ENCODE measurements at regions not wholly inside any gene's neighbourhood (a gene's known extent, or its start where the extent isn't known, plus 50 kb on each side); places are given as distances from the start of the nearest gene placed in this dataset.

GRCh38 chr1:193988885-193989284 lies 802.5 kb upstream of the B3GALT2 start:
- no peak for TF ChIP-seq SPI1 (IDR thresholded peaks at IDR 0.05; ENCODE audit: borderline replicate concordance, low read depth)
- no peak for TF ChIP-seq POLR2AphosphoS5 (IDR thresholded peaks at IDR 0.05; ENCODE audit: low read depth)
- no peak for TF ChIP-seq REST (IDR thresholded peaks at IDR 0.05; ENCODE audit: insufficient replicate concordance, low read depth)
- TF ChIP-seq GABPA (IDR thresholded peaks at IDR 0.05; ENCODE audit: low read depth) = no peak
- no peak for TF ChIP-seq CTCF (IDR thresholded peaks at IDR 0.05; ENCODE audit: insufficient read depth, low read length)
- no peak for DNase-seq (ENCODE audit: low read depth in 1 of 2, low spot score in 1 of 2)

GRCh38 chr1:193979219-193979618 lies 792.8 kb upstream of the B3GALT2 start:
- H3K27me3 ChIP-seq (ENCODE audit: insufficient read depth, poor library complexity, severe bottlenecking) = no peaks in the 10 kb centered on the region
- TF ChIP-seq SPI1 (IDR thresholded peaks at IDR 0.05; ENCODE audit: borderline replicate concordance, low read depth) (no peak), POLR2AphosphoS5 (IDR thresholded peaks at IDR 0.05; ENCODE audit: low read depth) (no peak), GABPA (IDR thresholded peaks at IDR 0.05; ENCODE audit: low read depth) (no peak), REST (IDR thresholded peaks at IDR 0.05; ENCODE audit: insufficient replicate concordance, low read depth) (no peak), CTCF (IDR thresholded peaks at IDR 0.05; ENCODE audit: insufficient read depth, low read length) (no peak)
- DNase-seq (ENCODE audit: low read depth in 1 of 2, low spot score in 1 of 2) = no peak
- H3K27ac ChIP-seq (replicated peaks) = no peak overlapping the region
- no peak overlapping the region for H3K4me3 ChIP-seq (replicated peaks; ENCODE audit: insufficient read depth, low read length)

More at GRCh38 chr1:193988885-193989284, 802.5 kb upstream of the B3GALT2 start:
- Histone ChIP-seq H3K27me3 (ENCODE audit: insufficient read depth, poor library complexity, severe bottlenecking) (no peaks in the 10 kb centered on the region), H3K27ac (replicated peaks) (no peak overlapping the region), H3K4me3 (replicated peaks; ENCODE audit: insufficient read depth, low read length) (no peak overlapping the region)

GRCh38 chr1:193974286-193974798 lies 787.9 kb upstream of the B3GALT2 start:
- Histone ChIP-seq H3K27ac (replicated peaks) (no peak overlapping the region), H3K4me3 (replicated peaks; ENCODE audit: insufficient read depth, low read length) (no peak overlapping the region), H3K27me3 (ENCODE audit: insufficient read depth, poor library complexity, severe bottlenecking) (no peaks in the 10 kb centered on the region)
- no peak for TF ChIP-seq GABPA (IDR thresholded peaks at IDR 0.05; ENCODE audit: low read depth)
- TF ChIP-seq REST (IDR thresholded peaks at IDR 0.05; ENCODE audit: insufficient replicate concordance, low read depth) = no peak
- no peak for TF ChIP-seq POLR2AphosphoS5 (IDR thresholded peaks at IDR 0.05; ENCODE audit: low read depth)
- TF ChIP-seq SPI1 (IDR thresholded peaks at IDR 0.05; ENCODE audit: borderline replicate concordance, low read depth) = no peak
- no peak for TF ChIP-seq CTCF (IDR thresholded peaks at IDR 0.05; ENCODE audit: insufficient read depth, low read length)
- DNase-seq (ENCODE audit: low read depth in 1 of 2, low spot score in 1 of 2) = no peak

All from HL-60 (cell line).